Gastroesophageal sphincter (tissue), 3 donors: ENCODE measurements at regions not wholly inside any gene's neighbourhood (a gene's known extent, or its start where the extent isn't known, plus 50 kb on each side); places are given as distances from the start of the nearest gene placed in this dataset.

Experiments used
- POLR2A ChIP-seq, 2 donors: fragments of 450-650 bp; IDR thresholded peaks; one replicate each; pipeline ENCODE4 v1.6.1; 2017; ENCODE audit warnings: antibody characterized with exemption in 2 of 2, mild to moderate bottlenecking in 2 of 2, moderate library complexity in 1 of 2
- TF ChIP-seq, protein P1 (sequence below), 4 experiments: fragments of 200-600 bp in 2 of 4; fragments of 450-650 bp in 2 of 4; sonication (generic) in 1 of 4; IDR thresholded peaks; one replicate each; pipeline ENCODE4 v1.5.1; 2017 to 2019; ENCODE audit warnings: antibody characterized with exemption in 4 of 4, mild to moderate bottlenecking in 2 of 4, moderate library complexity in 2 of 4

DNA sequence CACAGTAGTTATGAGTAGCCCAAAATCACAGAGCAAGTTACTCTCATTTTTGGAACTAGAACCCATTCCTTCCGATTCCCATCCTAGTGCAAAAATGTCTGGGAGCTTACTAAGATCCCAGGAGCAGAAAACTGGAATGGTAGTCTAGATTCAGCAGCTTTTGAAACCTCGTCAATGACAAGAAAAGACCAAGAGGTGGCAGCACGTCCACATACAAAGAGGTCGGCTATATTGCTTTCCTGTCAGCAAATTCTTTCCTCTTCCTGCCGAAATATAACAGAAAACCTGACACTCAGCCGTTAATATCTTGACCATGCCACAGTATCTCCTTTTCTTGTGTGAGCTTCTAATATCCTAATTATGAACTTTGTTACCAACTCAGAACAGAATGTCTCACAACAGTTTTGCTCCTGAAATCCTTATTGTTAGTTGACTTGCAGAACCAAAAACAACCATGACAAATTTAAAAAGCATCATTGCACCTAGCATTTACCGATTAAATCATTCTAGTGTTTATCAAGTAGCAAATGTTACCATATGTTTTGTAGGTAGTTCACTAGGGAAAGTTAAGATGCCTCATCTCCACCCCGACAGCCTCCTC is 92.8 kb upstream of the OR9G4 start:
- TF ChIP-seq POLR2A (IDR thresholded peaks at IDR 0.05), result no peak
- TF ChIP-seq, protein P1, sequence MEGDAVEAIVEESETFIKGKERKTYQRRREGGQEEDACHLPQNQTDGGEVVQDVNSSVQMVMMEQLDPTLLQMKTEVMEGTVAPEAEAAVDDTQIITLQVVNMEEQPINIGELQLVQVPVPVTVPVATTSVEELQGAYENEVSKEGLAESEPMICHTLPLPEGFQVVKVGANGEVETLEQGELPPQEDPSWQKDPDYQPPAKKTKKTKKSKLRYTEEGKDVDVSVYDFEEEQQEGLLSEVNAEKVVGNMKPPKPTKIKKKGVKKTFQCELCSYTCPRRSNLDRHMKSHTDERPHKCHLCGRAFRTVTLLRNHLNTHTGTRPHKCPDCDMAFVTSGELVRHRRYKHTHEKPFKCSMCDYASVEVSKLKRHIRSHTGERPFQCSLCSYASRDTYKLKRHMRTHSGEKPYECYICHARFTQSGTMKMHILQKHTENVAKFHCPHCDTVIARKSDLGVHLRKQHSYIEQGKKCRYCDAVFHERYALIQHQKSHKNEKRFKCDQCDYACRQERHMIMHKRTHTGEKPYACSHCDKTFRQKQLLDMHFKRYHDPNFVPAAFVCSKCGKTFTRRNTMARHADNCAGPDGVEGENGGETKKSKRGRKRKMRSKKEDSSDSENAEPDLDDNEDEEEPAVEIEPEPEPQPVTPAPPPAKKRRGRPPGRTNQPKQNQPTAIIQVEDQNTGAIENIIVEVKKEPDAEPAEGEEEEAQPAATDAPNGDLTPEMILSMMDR (IDR thresholded peaks at IDR 0.05), result peak; percentile 49 to 69 (median 62)
